ENCODE measurements at regions not wholly inside any gene's neighbourhood (a gene's known extent, or its start where the extent isn't known, plus 50 kb on each side); places are given as distances from the start of the nearest gene placed in this dataset.

GRCh38 chr20:39164642-39165041, 202.5 kb downstream of the DHX35 start:
- TF ChIP-seq EZH2 (IDR thresholded peaks at IDR 0.05; ENCODE audit: insufficient read depth, poor library complexity, severe bottlenecking) (no peak), EZH2phosphoT487 (IDR thresholded peaks at IDR 0.05; ENCODE audit: insufficient read depth, low read depth) (no peak)
